ENCODE measurements at regions not wholly inside any gene's neighbourhood (a gene's known extent, or its start where the extent isn't known, plus 50 kb on each side); places are given as distances from the start of the nearest gene placed in this dataset.

- DNase-seq = no peak
These were observed 645.2 kb upstream of the EPHA6 start for GRCh38 chr3:96169111-96169766.

DNA sequence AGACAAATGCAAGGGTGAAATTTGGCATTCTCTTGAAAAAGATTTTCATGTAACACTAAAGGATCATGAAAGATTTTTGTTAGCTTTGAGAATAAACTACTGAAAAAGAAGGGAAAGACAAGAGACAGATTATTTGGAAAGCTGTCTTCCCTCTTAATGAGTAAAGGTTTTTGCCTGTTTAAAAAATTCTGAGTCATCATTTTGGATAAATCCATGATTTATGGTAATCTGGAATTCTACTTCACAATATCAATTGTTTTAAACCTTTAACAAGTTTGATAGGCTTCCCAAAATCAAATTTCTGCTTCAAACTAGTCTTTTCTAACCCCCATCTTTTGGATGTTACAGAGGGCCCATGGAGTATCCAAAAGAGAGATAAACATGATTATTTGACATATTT, 641.5 kb upstream of the EPHA6 start:
- no peak for DNase-seq

DNA sequence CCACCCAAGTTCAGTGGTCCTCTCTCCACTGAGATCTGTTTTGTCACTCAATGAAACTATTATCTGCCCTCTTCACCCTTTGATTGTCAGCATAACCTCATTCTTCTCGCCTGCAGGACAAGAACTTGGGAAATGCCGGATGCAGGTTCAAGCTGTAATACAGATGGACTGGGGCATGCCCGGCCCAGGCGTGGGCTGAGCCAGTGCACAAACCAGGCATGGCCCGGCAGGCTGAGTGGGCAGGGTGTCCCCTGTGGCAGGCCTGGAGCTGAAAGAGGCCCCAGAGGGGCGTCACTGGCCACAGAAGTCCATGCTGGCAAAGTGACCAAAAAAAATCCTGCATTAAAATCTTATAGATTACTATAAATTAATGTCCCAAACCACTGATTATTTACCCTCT, 638.9 kb upstream of the EPHA6 start:
- no peak for DNase-seq

- no peak for DNase-seq
These were observed 631.6 kb upstream of the EPHA6 start for GRCh38 chr3:96182756-96183155.

DNA sequence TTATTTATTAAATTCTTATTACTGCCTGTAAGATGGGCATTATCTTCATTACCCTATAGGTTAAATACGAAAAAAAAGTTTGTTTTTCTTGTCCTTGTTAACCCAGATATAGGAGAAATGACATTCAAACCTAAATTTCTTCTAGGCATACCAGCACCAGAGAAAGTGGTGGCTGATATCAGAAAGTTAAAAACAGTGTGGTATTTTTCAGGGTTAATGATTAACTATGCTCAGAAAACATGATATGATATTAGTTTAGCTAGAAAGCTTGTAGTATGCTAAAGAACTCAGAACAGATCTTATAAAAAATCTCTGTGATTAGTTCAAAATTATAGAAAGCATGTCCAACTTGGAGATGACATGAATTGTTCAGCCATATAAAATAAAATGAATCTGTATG, 630.5 kb upstream of the EPHA6 start:
- no peak for DNase-seq

DNA sequence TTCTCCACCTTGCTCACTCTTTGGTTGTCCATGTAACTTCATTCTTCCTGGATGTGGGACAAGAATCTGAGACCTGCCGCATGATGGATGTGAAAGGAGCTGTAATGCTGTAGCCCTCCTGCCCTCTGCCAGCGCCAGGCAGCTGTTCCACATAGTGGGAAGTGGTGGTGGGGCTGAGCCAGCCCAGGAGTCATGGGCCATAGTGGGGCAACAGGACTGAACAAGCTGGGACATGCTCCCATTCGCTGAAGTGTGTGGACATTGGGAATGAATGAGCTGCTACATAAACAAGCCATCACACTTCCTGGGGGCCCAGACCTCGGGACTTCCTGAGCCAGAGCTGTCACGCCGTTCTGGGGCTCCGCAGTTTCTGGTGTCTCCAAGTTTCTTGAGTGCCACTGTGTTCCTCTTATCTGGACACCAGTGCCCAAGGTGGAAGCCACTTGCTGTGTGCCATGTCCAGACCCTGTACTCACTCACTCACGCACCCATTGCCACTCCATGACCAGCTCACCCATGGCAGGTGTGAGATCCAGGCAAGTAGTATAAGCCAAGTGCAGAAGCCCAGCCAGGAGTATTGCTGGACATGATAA, 624.3 kb upstream of the EPHA6 start:
- no peak for DNase-seq

GRCh38 chr3:96192966-96193550, 621.3 kb upstream of the EPHA6 start:
- DNase-seq = no peak

DNA sequence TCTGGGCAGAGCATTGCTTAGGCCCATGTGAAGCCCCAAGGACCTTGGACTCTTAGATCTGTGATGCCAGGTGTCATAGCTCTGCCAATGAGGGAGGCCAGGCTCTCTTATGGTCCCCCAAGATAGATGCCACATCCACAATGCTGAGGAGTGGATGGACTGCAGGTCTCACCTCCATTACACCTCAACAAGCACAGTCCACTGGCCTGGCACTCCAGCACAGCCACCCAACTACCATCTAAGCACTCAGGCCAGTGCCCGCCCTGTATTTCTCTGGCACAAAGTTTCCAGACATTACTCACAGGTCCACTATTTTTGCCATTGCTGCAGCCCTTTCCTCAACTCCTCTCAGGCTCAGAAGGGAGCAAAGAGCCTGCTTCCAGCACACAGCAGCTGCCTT, 613.5 kb upstream of the EPHA6 start:
- DNase-seq = no peak

DNA sequence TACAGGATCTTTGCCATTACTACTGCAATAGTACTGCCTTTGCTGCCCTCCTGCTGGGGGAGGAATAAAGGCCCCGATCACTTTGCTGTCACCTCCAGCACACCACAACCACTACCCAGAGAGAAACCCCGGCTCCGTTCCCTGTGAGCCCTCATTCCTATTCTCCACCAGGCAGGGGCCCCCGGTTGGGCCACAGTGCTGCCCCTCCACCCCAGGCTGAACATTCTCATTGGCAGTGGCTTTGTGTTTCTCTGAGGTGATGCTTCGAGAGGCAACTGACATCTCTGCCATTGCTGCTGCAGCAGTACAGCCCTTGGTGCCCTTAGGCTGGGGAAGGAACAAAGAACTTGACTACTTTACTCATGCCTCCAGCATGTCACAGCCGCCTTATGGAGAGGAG, 612.9 kb upstream of the EPHA6 start:
- no peak for DNase-seq

DNA sequence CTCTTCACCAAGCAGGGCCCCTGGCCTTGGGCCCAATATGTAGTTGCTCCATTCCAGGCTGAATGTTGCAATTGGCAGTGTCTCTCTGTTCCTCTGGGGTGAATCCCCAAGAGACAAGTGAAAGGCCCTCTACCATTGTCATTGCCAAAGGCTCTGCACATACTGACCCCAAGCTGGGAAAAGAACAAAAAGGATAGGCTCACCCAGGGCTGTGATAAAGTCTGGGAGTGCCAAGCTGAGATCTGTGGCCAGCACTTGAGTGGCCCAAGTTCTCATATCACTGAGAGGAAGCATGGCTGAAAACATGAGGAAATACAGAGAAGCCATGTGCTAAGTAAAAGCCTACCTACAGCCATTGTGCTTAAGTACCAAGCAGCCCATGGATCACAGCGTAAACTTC, 612.2 kb upstream of the EPHA6 start:
- no peak for DNase-seq

DNA sequence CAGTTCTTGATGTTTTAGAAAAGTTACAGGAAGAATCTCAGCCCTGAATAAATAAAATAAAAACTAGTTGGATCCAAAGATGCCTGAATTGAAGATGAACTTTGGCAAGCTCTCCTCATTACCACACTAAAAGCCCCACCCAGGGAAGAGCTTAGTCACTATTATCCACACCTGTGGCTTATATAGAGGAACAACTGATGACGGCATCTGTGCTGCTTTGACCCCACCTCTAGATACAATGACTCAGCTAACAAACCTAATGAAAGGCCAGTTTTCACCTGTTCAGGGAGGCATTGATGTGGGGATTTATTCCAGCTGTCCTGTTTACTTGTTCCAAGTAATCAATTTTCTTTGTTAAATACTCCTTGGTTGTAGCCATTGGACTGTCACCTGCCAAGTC, 604.7 kb upstream of the EPHA6 start:
- DNase-seq = no peak

- DNase-seq = no peak
These were observed 601.0 kb upstream of the EPHA6 start for GRCh38 chr3:96213393-96213792.

DNA sequence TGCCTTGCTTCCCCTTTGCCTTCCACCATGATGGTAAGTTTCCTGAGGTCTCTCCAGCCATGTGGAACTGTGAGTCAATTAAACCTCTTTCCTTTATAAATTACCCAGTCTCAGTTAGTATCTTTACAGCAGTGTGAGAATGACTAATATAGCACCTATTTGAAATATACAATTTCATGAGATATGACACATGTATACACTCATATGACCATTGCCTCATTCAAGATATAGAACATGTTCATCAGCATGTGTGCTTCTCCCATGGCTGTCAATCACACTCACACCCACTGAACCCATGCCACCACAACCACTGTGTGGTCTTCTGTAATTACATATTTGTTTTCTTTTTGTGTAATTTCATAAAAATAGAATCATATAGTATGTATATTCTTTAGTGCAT, 599.5 kb upstream of the EPHA6 start:
- DNase-seq = no peak

DNA sequence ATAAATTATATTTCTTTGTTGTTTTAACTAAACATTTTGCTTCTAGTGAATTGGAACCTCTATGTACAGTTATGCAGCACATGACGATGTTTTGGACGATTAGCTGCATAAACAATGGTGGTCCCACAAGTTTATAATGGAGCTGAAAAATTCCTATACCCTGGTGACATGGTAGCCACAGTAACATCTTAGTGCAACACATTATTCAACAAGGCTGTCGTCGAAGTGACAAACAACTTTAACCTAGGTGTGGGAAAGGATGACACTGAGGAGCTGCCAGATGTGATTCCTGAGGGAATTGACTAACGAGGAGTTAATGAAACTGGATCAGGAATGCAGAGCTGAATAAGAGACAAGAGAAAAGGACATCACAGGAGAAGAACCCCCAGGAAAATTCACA, 588.9 kb upstream of the EPHA6 start:
- DNase-seq = no peak

DNA sequence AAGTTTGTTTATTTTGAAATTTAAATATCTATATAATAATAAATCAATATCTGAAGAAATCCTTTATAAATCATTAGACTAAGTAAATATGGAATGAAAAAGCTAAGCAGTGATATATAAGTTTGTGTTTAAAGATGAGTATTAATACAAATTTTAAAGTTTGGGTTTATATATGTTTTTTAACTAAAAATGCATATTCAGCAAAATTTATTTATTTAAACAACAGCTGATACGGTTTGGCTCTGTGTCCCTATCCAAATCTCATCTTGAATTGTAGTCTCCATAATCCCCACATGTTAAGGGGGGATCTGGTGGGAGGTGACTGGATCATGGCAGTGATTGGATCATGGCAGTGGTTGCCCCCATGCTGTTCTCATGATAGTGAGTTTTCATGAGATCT, 580.7 kb upstream of the EPHA6 start:
- DNase-seq = no peak

DNA sequence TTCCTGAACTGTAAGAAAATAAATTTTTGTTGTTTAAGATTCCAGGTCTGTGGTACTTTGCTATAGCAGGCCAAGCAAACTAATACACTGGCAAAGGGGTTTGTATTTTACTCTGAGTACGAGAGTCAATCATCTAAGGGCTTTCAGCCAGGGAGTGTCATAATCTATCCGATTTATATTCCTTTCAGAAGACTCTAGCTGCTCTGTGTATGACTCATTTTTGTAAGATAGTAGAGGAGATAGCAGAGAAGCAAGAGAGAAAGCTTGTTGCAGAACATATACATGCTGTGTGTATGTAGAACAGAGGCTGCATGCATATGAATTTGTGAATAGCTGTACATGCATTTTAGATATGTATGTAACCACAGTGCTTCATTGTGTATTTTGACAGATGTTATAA, 577.9 kb upstream of the EPHA6 start:
- DNase-seq = no peak

- no peak for DNase-seq
These were observed 555.1 kb upstream of the EPHA6 start for GRCh38 chr3:96259299-96259698.

DNA sequence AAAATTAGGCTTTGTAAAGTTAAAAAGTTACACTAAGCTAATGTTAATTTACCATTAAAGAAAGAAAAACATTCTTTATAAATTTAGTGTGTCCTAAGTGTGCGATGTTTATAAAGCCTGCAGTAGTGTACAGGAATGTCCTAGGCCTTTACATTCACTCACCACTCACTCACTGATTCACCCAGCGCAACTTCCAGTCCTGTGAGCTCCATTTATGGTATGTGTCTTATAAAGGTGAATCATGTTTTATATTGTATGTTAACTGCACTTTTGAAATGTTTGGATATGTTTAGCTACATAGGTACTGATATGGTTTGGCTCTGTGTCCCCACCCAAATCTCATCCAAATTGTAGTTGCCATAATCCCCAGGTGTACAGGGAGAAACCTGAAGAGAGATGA, 549.7 kb upstream of the EPHA6 start:
- no peak for DNase-seq

- DNase-seq = no peak
These were observed 547.8 kb upstream of the EPHA6 start for GRCh38 chr3:96266395-96267190.

- no peak for DNase-seq
These were observed 546.8 kb upstream of the EPHA6 start for GRCh38 chr3:96267577-96267976.

GRCh38 chr3:96294143-96294542, 520.3 kb upstream of the EPHA6 start:
- DNase-seq = no peak

- no peak for DNase-seq
These were observed 513.7 kb upstream of the EPHA6 start for GRCh38 chr3:96300743-96301142.

DNA sequence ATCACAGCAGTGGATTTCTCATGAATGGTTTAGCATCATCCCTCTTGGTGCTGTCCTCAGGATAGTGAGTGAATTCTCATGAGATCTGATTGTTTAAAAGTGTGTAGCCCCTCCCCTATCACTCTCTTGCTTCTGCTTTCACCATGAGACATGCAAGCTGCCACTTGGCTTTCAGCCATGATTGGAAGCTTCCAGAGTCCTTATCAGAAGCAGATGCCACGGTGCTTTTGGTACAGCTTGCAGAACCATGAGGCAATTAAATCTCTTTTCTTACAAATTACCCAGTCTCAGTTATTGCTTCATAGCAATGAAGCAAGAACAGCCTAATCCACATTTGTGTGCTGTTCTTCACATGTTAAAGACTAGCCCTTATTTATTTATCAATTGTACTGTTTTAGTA, 495.2 kb upstream of the EPHA6 start:
- no peak for DNase-seq

DNA sequence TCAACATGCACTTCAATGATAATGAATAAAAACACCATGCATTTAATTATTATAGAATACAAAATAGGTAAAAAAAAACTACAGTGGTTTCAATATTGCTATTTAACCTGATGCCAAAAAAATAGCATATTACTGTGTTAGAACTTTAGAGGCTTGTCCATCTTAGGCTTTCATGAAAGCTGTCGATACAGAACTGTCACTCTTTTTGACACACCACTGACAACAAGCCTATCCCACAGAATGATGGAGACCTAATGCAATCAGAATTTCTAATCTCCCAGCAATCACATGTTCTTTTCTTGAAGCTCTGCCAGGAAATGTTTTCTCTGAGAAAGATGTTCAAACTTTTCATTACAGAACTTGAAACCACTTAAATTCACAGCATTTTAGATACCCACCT, 490.3 kb upstream of the EPHA6 start:
- no peak for DNase-seq
